CD4-positive, alpha-beta T cell treated with Interferon alpha-2 for 1 hour (primary cell): ENCODE measurements at regions not wholly inside any gene's neighbourhood (a gene's known extent, or its start where the extent isn't known, plus 50 kb on each side); places are given as distances from the start of the nearest gene placed in this dataset.
"Not testable (repeated sequence)": the region's sequence is repeated elsewhere in the genome, so short reads cannot be mapped to it uniquely, and the experiment has no call there.

Source experiments
- DNase-seq, 2 donors: peaks; one replicate each; pipeline ENCODE4 v3.0.0-alpha.2; 2020 to 2022

GRCh38 chr4:189809241-189809735 lies 131.4 kb upstream of the FRG1 start:
- no peak for DNase-seq

GRCh38 chr4:189809839-189810238 lies 130.8 kb upstream of the FRG1 start:
- no peak for DNase-seq

- DNase-seq: not testable (repeated sequence)
Measured at GRCh38 chr4:189810318-189811181, 130.1 kb upstream of the FRG1 start.

- no peak for DNase-seq
Measured at GRCh38 chr4:189815404-189816192, 125.1 kb upstream of the FRG1 start.

GRCh38 chr4:189822326-189822725 lies 118.3 kb upstream of the FRG1 start:
- DNase-seq: no peak

- no peak for DNase-seq
Measured at GRCh38 chr4:189823591-189823990, 117.1 kb upstream of the FRG1 start.

GRCh38 chr4:189825466-189825865 lies 115.2 kb upstream of the FRG1 start:
- no peak for DNase-seq

- no peak for DNase-seq
Measured at GRCh38 chr4:189826657-189827056, 114.0 kb upstream of the FRG1 start.

- no peak for DNase-seq
Measured at GRCh38 chr4:189828081-189828697, 112.5 kb upstream of the FRG1 start.

GRCh38 chr4:189832528-189832927 lies 108.1 kb upstream of the FRG1 start:
- DNase-seq: no peak

GRCh38 chr4:189834616-189835015 lies 106.1 kb upstream of the FRG1 start:
- DNase-seq: no peak

GRCh38 chr4:189835505-189835904 lies 105.2 kb upstream of the FRG1 start:
- DNase-seq: no peak

- no peak for DNase-seq
Measured at GRCh38 chr4:189837471-189837870, 103.2 kb upstream of the FRG1 start.

- DNase-seq: no peak
Measured at GRCh38 chr4:189838821-189839497, 101.7 kb upstream of the FRG1 start.

- DNase-seq: no peak
Measured at GRCh38 chr4:189840356-189840755, 100.3 kb upstream of the FRG1 start.

- DNase-seq: no peak
Measured at GRCh38 chr4:189843413-189844009, 97.2 kb upstream of the FRG1 start.

- DNase-seq: no peak
Measured at GRCh38 chr4:189845145-189845846, 95.4 kb upstream of the FRG1 start.

- not testable (repeated sequence) for DNase-seq
Measured at GRCh38 chr4:189846094-189846493, 94.6 kb upstream of the FRG1 start.

- not testable (repeated sequence) for DNase-seq
Measured at GRCh38 chr4:189846608-189847007, 94.1 kb upstream of the FRG1 start.

- DNase-seq: not testable (repeated sequence)
Measured at GRCh38 chr4:189848672-189849071, 92.0 kb upstream of the FRG1 start.

GRCh38 chr4:189850239-189850856 lies 90.3 kb upstream of the FRG1 start:
- no peak for DNase-seq
